CD14-positive monocyte (primary cell): ENCODE measurements at regions not wholly inside any gene's neighbourhood (a gene's known extent, or its start where the extent isn't known, plus 50 kb on each side); places are given as distances from the start of the nearest gene placed in this dataset.

ENCODE experiments used
- DNase-seq, 3 donors: peaks; one replicate each; pipeline ENCODE4 v3.0.0-alpha.2; 2011 to 2022
- H2AFZ ChIP-seq: 2 replicates; pipeline ENCODE4 v1.6.0; 2012; ENCODE audit warnings: mild to moderate bottlenecking, low read depth, low read length, inconsistent platforms; ENCODE audit not compliant: insufficient read depth, poor library complexity, severe bottlenecking
- H3K27ac ChIP-seq, 2 donors: 1 replicate in 1 of 2; 2 replicates in 1 of 2; pipeline ENCODE4 v1.5.1; 2012 to 2013; ENCODE audit warnings: low read length in 2 of 2, control low read depth in 1 of 2, inconsistent platforms in 1 of 2, low read depth in 1 of 2, mild to moderate bottlenecking in 1 of 2
- H3K27me3 ChIP-seq, 2 donors: one replicate each; pipeline versions ENCODE4 v1.6.0 to v1.6.1; 2011 to 2013; ENCODE audit warnings: low read length in 2 of 2; ENCODE audit not compliant: control insufficient read depth in 2 of 2, insufficient read depth in 2 of 2
- H3K36me3 ChIP-seq, 2 donors: replicated peaks in 1 of 2; 1 replicate in 1 of 2; 2 replicates in 1 of 2; pipeline versions ENCODE4 v1.5.1 to v1.6.1; 2012 to 2013; ENCODE audit warnings: low read length in 2 of 2, control low read depth in 1 of 2, inconsistent platforms in 1 of 2, mild to moderate bottlenecking in 1 of 2; ENCODE audit not compliant: insufficient read depth in 2 of 2, control insufficient read depth in 1 of 2
- H3K4me1 ChIP-seq, 2 donors: 1 replicate in 1 of 2; 2 replicates in 1 of 2; pipeline versions ENCODE4 v1.5.1 to v1.6.1; 2012 to 2013; ENCODE audit warnings: low read length in 2 of 2, control low read depth in 1 of 2, inconsistent platforms in 1 of 2, mild to moderate bottlenecking in 1 of 2, moderate library complexity in 1 of 2; ENCODE audit not compliant: insufficient read depth in 2 of 2, control insufficient read depth in 1 of 2
- H3K4me2 ChIP-seq: replicated peaks from 2 replicates; pipeline ENCODE3; 2012; ENCODE audit warnings: low read length, moderate library complexity, mild to moderate bottlenecking; ENCODE audit not compliant: poor library complexity, severe bottlenecking; ENCODE audit errors: extremely low read depth
- H3K4me3 ChIP-seq, 3 experiments: fragments of 200-600 bp in 1 of 3; sonication (generic) in 1 of 3; replicated peaks in 1 of 3; 1 replicate in 2 of 3; 2 replicates in 1 of 3; pipeline ENCODE4 v1.5.1; 2011 to 2013; ENCODE audit warnings: low read length in 3 of 3, mild to moderate bottlenecking in 3 of 3, control low read depth in 2 of 3, low read depth in 2 of 3, inconsistent platforms in 1 of 3, moderate library complexity in 1 of 3
- H3K79me2 ChIP-seq: 2 replicates; pipeline ENCODE4 v1.6.0; 2012; ENCODE audit warnings: mild to moderate bottlenecking, control low read depth, inconsistent platforms, low read length, moderate library complexity; ENCODE audit not compliant: insufficient read depth
- H3K9ac ChIP-seq: 2 replicates; pipeline ENCODE4 v1.6.0; 2017; ENCODE audit warnings: low read length, mild to moderate bottlenecking; ENCODE audit not compliant: insufficient read depth, poor library complexity, severe bottlenecking
- H3K9me3 ChIP-seq, 2 donors: replicated peaks in 1 of 2; 1 replicate in 1 of 2; 2 replicates in 1 of 2; pipeline versions ENCODE4 v1.5.1 to v1.6.1; 2012 to 2013; ENCODE audit warnings: low read length in 2 of 2, control low read depth in 1 of 2; ENCODE audit not compliant: control insufficient read depth in 1 of 2, insufficient read depth in 1 of 2
- H4K20me1 ChIP-seq: 2 replicates; pipeline ENCODE4 v1.6.0; 2012; ENCODE audit warnings: mild to moderate bottlenecking, low read length, control low read depth, moderate library complexity; ENCODE audit not compliant: insufficient read depth
- H3K27ac Mint-ChIP-seq, 7 donors: one replicate each; pipeline ENCODE4 v1.8.0; 2020; ENCODE audit warnings: mild to moderate bottlenecking in 7 of 7, mixed read lengths in 7 of 7, moderate library complexity in 6 of 7, inconsistent platforms in 2 of 7
- H3K27me3 Mint-ChIP-seq, 3 donors: one replicate each; pipeline ENCODE4 v1.8.0; 2021 to 2022; ENCODE audit warnings: low read depth in 3 of 3, mild to moderate bottlenecking in 3 of 3, mixed read lengths in 3 of 3, moderate library complexity in 3 of 3, inconsistent platforms in 1 of 3
- H3K36me3 Mint-ChIP-seq, 2 donors: one replicate each; pipeline ENCODE4 v1.8.0; 2020; ENCODE audit warnings: mixed read lengths in 2 of 2, inconsistent platforms in 1 of 2, mild to moderate bottlenecking in 1 of 2
- H3K4me1 Mint-ChIP-seq: one replicate; pipeline ENCODE4 v1.8.0; 2020; ENCODE audit warnings: mild to moderate bottlenecking, mixed read lengths
- H3K4me3 Mint-ChIP-seq, 2 donors: one replicate each; pipeline ENCODE4 v1.8.0; 2020; ENCODE audit warnings: mild to moderate bottlenecking in 2 of 2, mixed read lengths in 2 of 2, moderate library complexity in 1 of 2
- H3K9me3 Mint-ChIP-seq, 7 donors: one replicate each; pipeline ENCODE4 v1.8.0; 2020 to 2022; ENCODE audit warnings: mixed read lengths in 7 of 7, mild to moderate bottlenecking in 6 of 7, moderate library complexity in 6 of 7, inconsistent platforms in 2 of 7
- CTCF ChIP-seq: fragments of 200-600 bp; IDR thresholded peaks from one replicate; pipeline ENCODE4 v1.8.0; 2022; ENCODE audit warnings: antibody characterized with exemption, mild to moderate bottlenecking
- WGBS: methylation state at CpG from one replicate; pipeline ENCODE4 v1.1.5; 2013; ENCODE audit warnings: missing lambda C conversion rate; ENCODE audit not compliant: insufficient coverage; 5-methylcytosine and 5-hydroxymethylcytosine counted together
- intact Hi-C, 2 donors: fragments of 100-400 bp; cut with micrococcal nuclease; formaldehyde crosslinking; loops; one replicate each; pipeline versions ENCODE4 v1.15.0 to v1.15.1; 2023

GRCh38 chrX:88586317-88586716 is 160.7 kb upstream of the CPXCR1 start:
- H3K4me1 ChIP-seq: no peaks in the 10 kb centered on the region
- Mint-ChIP-seq H3K4me3 (no peak overlapping the region), H3K27me3 (no peaks in the 10 kb centered on the region), H3K36me3 (no peaks in the 10 kb centered on the region), H3K4me1 (no peaks in the 10 kb centered on the region), H3K27ac (no peak overlapping the region), H3K9me3 (peaks cover 0 to 16% (median 8%) of the 10 kb centered on the region in 7 donors)
- peaks cover 0 to 20% of the 10 kb centered on the region in 2 donors for H3K9me3 ChIP-seq
- DNase-seq: no peak
- H4K20me1 ChIP-seq: no peaks in the 10 kb centered on the region
- no peaks in the 10 kb centered on the region for H3K36me3 ChIP-seq
- intact Hi-C loops: no loop called here
- no peaks in the 10 kb centered on the region for H3K27me3 ChIP-seq
- H3K4me2 ChIP-seq: no peak overlapping the region
- H3K4me3 ChIP-seq: no peak overlapping the region
- no peak overlapping the region for H2AFZ ChIP-seq
- no peaks in the 10 kb centered on the region for H3K79me2 ChIP-seq
- no peak for TF ChIP-seq CTCF
- H3K27ac ChIP-seq: no peak overlapping the region
- no peak overlapping the region for H3K9ac ChIP-seq

- H3K36me3 ChIP-seq: no peaks in the 10 kb centered on the region
- no peaks in the 10 kb centered on the region for H4K20me1 ChIP-seq
- no peak overlapping the region for H3K9ac ChIP-seq
- H3K27me3 Mint-ChIP-seq: no peaks in the 10 kb centered on the region
- DNase-seq: no peak
- intact Hi-C loops: no loop called here
- H3K9me3 ChIP-seq: no peaks in the 10 kb centered on the region
- no peak overlapping the region for H2AFZ ChIP-seq
- H3K4me3 Mint-ChIP-seq: no peak overlapping the region
- TF ChIP-seq CTCF: no peak
- H3K79me2 ChIP-seq: no peaks in the 10 kb centered on the region
- peaks cover 0 to 2% (median 0%) of the 10 kb centered on the region in 7 donors for H3K9me3 Mint-ChIP-seq
- no peaks in the 10 kb centered on the region for H3K4me1 ChIP-seq
- H3K27ac ChIP-seq: no peak overlapping the region
- no peak overlapping the region for H3K27ac Mint-ChIP-seq
- no peak overlapping the region for H3K4me3 ChIP-seq
- no peak overlapping the region for H3K4me2 ChIP-seq
- no peaks in the 10 kb centered on the region for H3K36me3 Mint-ChIP-seq
- no peaks in the 10 kb centered on the region for H3K4me1 Mint-ChIP-seq
- WGBS: no CpG with 5 or more reads among the region's 3 CpGs
- H3K27me3 ChIP-seq: no peaks in the 10 kb centered on the region
These were observed 143.8 kb upstream of the CPXCR1 start for GRCh38 chrX:88603237-88603636.
